K562 (cell line): ENCODE measurements at regions not wholly inside any gene's neighbourhood (a gene's known extent, or its start where the extent isn't known, plus 50 kb on each side); places are given as distances from the start of the nearest gene placed in this dataset.

Experiments
- BCL6 ChIP-seq: fragments of 250-450 bp; sonication (Bioruptor Pico); IDR thresholded peaks from 2 replicates; pipeline ENCODE4 v1.4.0; 2020
- FOXJ2 ChIP-seq: fragments of 200-800 bp; sonication (Bioruptor generic); IDR thresholded peaks from 2 replicates; pipeline ENCODE4 v1.6.1; 2016; ENCODE audit warnings: missing genetic modification characterization, missing compliant biosample characterization
- JUNB ChIP-seq: fragments of 450-650 bp; formaldehyde crosslinking; conservative IDR thresholded peaks from 2 replicates; pipeline ENCODE4 v1.4.0; 2020; ENCODE audit warnings: mild to moderate bottlenecking
- LARP7 ChIP-seq: fragments of 450-650 bp; IDR thresholded peaks from 2 replicates; pipeline ENCODE4 v1.6.1; 2016
- NFXL1 ChIP-seq: fragments of 450-650 bp; formaldehyde crosslinking; IDR thresholded peaks from 2 replicates; pipeline ENCODE4 v1.4.0; 2021; ENCODE audit warnings: mild to moderate bottlenecking
- PTBP1 ChIP-seq: fragments of 200-400 bp; formaldehyde crosslinking; IDR thresholded peaks from 2 replicates; pipeline ENCODE4 v1.6.1; 2017; ENCODE audit warnings: low read depth, low read length
- RAD51 ChIP-seq: fragments of 450-650 bp; IDR thresholded peaks from 2 replicates; pipeline ENCODE4 v1.7.1; 2016; ENCODE audit warnings: low read depth, mild to moderate bottlenecking, borderline replicate concordance
- RHOXF2B ChIP-seq: fragments of 250-450 bp; sonication (Bioruptor Pico); conservative IDR thresholded peaks from 2 replicates; pipeline ENCODE4 v1.5.1; 2021
- ZNF354B ChIP-seq: fragments of 250-450 bp; sonication (Bioruptor Pico); IDR thresholded peaks from 2 replicates; pipeline ENCODE4 v1.4.0; 2020
- TF ChIP-seq, protein P1 (sequence below): fragments of 250-450 bp; sonication (Bioruptor Pico); IDR thresholded peaks from 2 replicates; pipeline ENCODE4 v1.9.0; 2021; ENCODE audit warnings: mild to moderate bottlenecking
- TF ChIP-seq, protein P2 (sequence below): sonication (generic); formaldehyde crosslinking; IDR thresholded peaks from 2 replicates; pipeline ENCODE4 v1.8.0; 2023; ENCODE audit warnings: mild to moderate bottlenecking, missing genetic modification reagents
- TF ChIP-seq, protein P3 (sequence below), 2 experiments: fragments of 450-650 bp in 1 of 2; IDR thresholded peaks; 2 replicates each; pipeline ENCODE4 v1.6.1; 2011 to 2017; ENCODE audit warnings: low read depth in 2 of 2, antibody characterized with exemption in 1 of 2, borderline replicate concordance in 1 of 2, low read length in 1 of 2, mild to moderate bottlenecking in 1 of 2, mixed read lengths in 1 of 2; ENCODE audit not compliant: control insufficient read depth in 1 of 2
- TF ChIP-seq, protein P4 (sequence below): fragments of 250-450 bp; sonication (Bioruptor Pico); IDR thresholded peaks from 2 replicates; pipeline ENCODE4 v1.8.0; 2022; ENCODE audit warnings: inconsistent platforms

DNA sequence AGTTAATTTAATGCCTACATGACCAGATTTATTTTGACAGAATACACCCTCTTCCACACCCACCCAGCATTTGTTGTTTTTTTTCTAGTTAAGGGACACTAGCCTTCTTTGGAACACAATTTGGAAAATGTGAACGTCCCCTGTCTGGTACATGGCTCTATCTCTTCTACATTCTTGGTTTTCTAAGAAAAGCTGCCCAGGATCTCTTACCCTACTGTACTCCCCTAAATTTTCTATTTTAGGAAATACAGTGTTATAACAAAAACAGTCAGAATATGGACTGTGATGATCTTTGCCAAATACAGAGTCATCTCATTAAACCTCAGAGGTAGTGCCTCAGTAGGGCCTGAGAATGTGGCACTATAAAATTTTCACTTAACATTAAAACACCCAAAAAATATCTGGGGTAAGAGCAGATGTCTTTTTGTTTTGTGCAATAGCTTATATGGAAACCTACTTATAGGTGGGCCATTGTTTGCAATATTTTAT is 93.1 kb upstream of the SPON1 start (continued):
- TF ChIP-seq, protein P1, sequence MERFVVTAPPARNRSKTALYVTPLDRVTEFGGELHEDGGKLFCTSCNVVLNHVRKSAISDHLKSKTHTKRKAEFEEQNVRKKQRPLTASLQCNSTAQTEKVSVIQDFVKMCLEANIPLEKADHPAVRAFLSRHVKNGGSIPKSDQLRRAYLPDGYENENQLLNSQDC (CRISPR knock-in tag) = no peak
- TF ChIP-seq, protein P2, sequence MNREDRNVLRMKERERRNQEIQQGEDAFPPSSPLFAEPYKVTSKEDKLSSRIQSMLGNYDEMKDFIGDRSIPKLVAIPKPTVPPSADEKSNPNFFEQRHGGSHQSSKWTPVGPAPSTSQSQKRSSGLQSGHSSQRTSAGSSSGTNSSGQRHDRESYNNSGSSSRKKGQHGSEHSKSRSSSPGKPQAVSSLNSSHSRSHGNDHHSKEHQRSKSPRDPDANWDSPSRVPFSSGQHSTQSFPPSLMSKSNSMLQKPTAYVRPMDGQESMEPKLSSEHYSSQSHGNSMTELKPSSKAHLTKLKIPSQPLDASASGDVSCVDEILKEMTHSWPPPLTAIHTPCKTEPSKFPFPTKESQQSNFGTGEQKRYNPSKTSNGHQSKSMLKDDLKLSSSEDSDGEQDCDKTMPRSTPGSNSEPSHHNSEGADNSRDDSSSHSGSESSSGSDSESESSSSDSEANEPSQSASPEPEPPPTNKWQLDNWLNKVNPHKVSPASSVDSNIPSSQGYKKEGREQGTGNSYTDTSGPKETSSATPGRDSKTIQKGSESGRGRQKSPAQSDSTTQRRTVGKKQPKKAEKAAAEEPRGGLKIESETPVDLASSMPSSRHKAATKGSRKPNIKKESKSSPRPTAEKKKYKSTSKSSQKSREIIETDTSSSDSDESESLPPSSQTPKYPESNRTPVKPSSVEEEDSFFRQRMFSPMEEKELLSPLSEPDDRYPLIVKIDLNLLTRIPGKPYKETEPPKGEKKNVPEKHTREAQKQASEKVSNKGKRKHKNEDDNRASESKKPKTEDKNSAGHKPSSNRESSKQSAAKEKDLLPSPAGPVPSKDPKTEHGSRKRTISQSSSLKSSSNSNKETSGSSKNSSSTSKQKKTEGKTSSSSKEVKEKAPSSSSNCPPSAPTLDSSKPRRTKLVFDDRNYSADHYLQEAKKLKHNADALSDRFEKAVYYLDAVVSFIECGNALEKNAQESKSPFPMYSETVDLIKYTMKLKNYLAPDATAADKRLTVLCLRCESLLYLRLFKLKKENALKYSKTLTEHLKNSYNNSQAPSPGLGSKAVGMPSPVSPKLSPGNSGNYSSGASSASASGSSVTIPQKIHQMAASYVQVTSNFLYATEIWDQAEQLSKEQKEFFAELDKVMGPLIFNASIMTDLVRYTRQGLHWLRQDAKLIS (CRISPR knock-in tag) = no peak
- TF ChIP-seq PTBP1 (no peak), NFXL1 (CRISPR knock-in tag) (no peak), ZNF354B (no peak), BCL6 (CRISPR knock-in tag) (no peak), RAD51 (no peak), FOXJ2 (tag) (no peak), RHOXF2B (no peak), JUNB (no peak), LARP7 (no peak)
- TF ChIP-seq, protein P3, sequence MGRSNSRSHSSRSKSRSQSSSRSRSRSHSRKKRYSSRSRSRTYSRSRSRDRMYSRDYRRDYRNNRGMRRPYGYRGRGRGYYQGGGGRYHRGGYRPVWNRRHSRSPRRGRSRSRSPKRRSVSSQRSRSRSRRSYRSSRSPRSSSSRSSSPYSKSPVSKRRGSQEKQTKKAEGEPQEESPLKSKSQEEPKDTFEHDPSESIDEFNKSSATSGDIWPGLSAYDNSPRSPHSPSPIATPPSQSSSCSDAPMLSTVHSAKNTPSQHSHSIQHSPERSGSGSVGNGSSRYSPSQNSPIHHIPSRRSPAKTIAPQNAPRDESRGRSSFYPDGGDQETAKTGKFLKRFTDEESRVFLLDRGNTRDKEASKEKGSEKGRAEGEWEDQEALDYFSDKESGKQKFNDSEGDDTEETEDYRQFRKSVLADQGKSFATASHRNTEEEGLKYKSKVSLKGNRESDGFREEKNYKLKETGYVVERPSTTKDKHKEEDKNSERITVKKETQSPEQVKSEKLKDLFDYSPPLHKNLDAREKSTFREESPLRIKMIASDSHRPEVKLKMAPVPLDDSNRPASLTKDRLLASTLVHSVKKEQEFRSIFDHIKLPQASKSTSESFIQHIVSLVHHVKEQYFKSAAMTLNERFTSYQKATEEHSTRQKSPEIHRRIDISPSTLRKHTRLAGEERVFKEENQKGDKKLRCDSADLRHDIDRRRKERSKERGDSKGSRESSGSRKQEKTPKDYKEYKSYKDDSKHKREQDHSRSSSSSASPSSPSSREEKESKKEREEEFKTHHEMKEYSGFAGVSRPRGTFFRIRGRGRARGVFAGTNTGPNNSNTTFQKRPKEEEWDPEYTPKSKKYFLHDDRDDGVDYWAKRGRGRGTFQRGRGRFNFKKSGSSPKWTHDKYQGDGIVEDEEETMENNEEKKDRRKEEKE (IDR thresholded peaks at IDR 0.05; ENCODE audit: borderline replicate concordance in 1 of 2, control insufficient read depth in 1 of 2, low read depth in 2 of 2, low read length in 1 of 2) = no peak
- TF ChIP-seq, protein P4, sequence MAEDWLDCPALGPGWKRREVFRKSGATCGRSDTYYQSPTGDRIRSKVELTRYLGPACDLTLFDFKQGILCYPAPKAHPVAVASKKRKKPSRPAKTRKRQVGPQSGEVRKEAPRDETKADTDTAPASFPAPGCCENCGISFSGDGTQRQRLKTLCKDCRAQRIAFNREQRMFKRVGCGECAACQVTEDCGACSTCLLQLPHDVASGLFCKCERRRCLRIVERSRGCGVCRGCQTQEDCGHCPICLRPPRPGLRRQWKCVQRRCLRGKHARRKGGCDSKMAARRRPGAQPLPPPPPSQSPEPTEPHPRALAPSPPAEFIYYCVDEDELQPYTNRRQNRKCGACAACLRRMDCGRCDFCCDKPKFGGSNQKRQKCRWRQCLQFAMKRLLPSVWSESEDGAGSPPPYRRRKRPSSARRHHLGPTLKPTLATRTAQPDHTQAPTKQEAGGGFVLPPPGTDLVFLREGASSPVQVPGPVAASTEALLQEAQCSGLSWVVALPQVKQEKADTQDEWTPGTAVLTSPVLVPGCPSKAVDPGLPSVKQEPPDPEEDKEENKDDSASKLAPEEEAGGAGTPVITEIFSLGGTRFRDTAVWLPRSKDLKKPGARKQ (CRISPR knock-in tag) = no peak
- TF ChIP-seq, all 486 proteins: peak for 0
